Fibroblast of mammary gland (primary cell): ENCODE measurements at regions not wholly inside any gene's neighbourhood (a gene's known extent, or its start where the extent isn't known, plus 50 kb on each side); places are given as distances from the start of the nearest gene placed in this dataset.

ENCODE experiments used
- DNase-seq: peaks from one replicate; pipeline ENCODE4 v3.0.0-alpha.2; 2010; ENCODE audit warnings: low read depth
- H3K4me3 ChIP-seq: 2 replicates; pipeline ENCODE4 v1.5.1; 2011; ENCODE audit warnings: low read depth, mild to moderate bottlenecking, low read length, moderate library complexity; ENCODE audit not compliant: control insufficient read depth
- TF ChIP-seq, protein P1 (sequence below): conservative IDR thresholded peaks from 2 replicates; pipeline ENCODE4 v1.5.1; 2011; ENCODE audit warnings: low read depth, low read length, inconsistent platforms; ENCODE audit not compliant: control insufficient read depth, insufficient read depth

DNA sequence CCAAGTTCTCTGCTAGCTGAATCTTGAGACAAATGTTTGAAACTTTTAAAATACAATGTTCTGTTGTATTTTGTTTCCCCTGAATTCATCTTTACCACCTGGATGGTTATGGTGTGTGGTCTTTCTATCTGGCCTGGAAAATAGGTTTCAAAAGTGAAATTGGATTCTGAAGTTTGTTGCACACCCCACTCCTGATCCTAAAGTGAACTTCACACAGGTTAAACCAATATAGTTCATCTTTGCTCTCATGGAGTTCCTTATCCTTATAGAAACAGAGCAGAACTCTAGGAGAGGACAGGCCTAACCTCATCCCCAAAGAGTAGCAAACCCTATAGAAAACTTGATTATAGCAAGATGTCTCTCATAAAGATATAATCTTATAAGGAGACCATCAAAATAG is 179.4 kb upstream of the BCL6 start:
- TF ChIP-seq, protein P1, sequence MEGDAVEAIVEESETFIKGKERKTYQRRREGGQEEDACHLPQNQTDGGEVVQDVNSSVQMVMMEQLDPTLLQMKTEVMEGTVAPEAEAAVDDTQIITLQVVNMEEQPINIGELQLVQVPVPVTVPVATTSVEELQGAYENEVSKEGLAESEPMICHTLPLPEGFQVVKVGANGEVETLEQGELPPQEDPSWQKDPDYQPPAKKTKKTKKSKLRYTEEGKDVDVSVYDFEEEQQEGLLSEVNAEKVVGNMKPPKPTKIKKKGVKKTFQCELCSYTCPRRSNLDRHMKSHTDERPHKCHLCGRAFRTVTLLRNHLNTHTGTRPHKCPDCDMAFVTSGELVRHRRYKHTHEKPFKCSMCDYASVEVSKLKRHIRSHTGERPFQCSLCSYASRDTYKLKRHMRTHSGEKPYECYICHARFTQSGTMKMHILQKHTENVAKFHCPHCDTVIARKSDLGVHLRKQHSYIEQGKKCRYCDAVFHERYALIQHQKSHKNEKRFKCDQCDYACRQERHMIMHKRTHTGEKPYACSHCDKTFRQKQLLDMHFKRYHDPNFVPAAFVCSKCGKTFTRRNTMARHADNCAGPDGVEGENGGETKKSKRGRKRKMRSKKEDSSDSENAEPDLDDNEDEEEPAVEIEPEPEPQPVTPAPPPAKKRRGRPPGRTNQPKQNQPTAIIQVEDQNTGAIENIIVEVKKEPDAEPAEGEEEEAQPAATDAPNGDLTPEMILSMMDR, result no peak
- no peak for DNase-seq
- H3K4me3 ChIP-seq, result no peak overlapping the region

GRCh38 chr3:187925326-187925725 is 180.1 kb upstream of the BCL6 start:
- H3K4me3 ChIP-seq, result no peak overlapping the region
- DNase-seq, result no peak
- TF ChIP-seq, protein P1, result no peak

DNA sequence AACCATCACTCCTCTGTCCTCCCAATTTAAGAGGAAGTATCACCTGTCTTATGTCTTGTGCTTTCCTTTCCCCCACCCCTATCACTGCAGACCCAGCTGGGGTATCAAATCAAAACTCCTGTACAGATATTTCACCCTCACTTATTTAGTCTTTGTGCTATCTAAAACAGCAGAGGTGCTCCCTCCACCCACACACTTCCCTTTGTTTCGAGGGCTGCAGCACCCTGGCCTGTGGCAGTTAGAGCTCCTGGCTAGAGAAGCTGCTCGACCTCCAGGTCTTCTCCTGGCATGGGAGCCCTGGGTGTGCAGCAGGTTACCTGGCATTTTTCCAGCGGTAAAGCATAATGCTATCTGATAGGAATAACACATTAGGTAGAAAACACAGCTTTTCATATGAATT is 181.4 kb upstream of the BCL6 start:
- DNase-seq, result no peak
- TF ChIP-seq, protein P1, result no peak

DNA sequence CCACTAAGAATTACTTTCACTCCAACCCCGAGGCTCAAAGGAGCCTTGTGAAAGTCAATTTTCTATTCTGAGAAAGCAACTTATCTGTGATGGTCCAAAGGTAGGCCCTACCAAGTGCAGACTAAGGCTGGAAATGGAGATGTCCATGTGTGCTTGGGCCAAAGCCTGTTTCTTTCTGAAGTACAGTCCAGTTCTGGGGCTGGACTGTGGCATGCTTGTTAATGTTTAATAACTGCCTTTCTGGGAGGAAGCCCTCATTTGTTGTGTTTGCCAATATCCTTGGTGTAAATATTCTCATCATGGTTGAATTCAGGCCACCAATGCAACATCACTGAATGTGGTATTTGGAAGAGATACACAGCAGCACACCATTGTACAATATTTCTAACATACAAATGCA is 182.3 kb upstream of the BCL6 start:
- no peak overlapping the region for H3K4me3 ChIP-seq
- no peak for DNase-seq
- TF ChIP-seq, protein P1, result no peak

More for the DNA sequence above, 181.4 kb upstream of the BCL6 start:
- no peak overlapping the region for H3K4me3 ChIP-seq

GRCh38 chr3:187929112-187929816 is 184.0 kb upstream of the BCL6 start:
- TF ChIP-seq, protein P1, result no peak
- no peak for DNase-seq
- H3K4me3 ChIP-seq, result no peak overlapping the region

DNA sequence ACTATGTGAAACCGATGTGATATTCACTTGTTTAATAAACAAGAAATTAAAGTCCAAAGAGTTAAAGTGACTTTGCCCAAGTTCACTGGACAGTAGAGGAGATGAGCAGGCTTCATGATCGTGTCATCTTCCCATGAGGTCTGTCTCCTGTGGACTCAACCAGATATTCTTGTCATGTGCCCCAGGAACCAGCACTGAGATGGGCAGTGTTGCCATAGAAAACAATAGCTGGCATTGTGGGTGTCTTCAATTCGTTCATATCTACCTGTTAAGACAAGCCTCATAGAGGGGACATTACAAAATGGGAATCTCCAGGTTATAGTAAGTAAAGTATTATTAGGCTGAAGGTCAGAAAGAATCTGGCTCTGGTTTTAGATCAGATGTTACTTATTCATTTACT is 184.8 kb upstream of the BCL6 start:
- TF ChIP-seq, protein P1, result no peak
- no peak for DNase-seq
- H3K4me3 ChIP-seq, result no peak overlapping the region

- TF ChIP-seq, protein P1, result no peak
- H3K4me3 ChIP-seq, result no peak overlapping the region
- DNase-seq, result no peak
Measured at GRCh38 chr3:187931101-187931500, 185.8 kb upstream of the BCL6 start.
